NCI-H2227 (cell line): ENCODE measurements at regions not wholly inside any gene's neighbourhood (a gene's known extent, or its start where the extent isn't known, plus 50 kb on each side); places are given as distances from the start of the nearest gene placed in this dataset.
"Not testable (repeated sequence)": the region's sequence is repeated elsewhere in the genome, so short reads cannot be mapped to it uniquely, and the experiment has no call there.

Experiments
- DNase-seq: peaks from one replicate; lab custom pipeline; 2025; ENCODE audit not compliant: unreplicated experiment; lab: John Stamatoyannopoulos, UW

DNA sequence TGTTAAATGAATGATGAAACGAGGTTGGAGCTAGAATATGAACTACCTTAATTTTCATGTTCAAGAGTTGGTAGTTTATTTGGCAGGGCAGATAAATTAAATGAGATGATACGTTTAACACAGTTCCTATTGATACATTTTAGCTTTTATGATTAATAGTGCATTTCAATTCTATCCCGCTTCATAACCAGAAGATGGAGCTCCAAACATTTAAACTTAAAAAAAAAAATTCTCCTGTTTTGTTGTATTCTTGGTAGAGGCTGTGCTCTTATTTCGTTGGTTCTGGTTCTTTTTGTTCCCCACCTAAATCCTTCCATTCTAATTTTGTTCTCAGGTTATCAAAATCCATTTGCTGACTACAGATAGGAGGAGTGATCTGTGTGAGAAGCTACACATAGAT is 71.8 kb upstream of the PTPN13 start:
- DNase-seq = no peak

GRCh38 chr4:86523333-86523732 is 70.8 kb upstream of the PTPN13 start:
- no peak for DNase-seq

DNA sequence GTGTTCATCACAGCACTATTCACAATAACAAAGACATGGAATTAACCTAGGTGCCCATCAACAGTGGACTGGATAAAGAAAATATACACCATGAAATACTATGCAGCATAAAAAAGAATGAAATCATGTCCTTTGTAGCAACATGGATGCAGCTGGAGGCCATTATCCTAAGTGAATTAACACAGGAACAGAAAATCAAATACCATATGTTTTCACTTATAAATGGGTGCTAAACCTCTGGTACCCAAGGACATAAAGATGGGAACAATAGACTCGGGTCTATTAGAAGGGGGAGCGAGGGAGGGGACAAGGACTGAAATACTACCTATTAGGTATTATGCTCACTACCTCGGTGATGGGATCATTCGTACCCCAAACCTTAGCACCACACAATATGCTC is 66.4 kb upstream of the PTPN13 start:
- not testable (repeated sequence) for DNase-seq

DNA sequence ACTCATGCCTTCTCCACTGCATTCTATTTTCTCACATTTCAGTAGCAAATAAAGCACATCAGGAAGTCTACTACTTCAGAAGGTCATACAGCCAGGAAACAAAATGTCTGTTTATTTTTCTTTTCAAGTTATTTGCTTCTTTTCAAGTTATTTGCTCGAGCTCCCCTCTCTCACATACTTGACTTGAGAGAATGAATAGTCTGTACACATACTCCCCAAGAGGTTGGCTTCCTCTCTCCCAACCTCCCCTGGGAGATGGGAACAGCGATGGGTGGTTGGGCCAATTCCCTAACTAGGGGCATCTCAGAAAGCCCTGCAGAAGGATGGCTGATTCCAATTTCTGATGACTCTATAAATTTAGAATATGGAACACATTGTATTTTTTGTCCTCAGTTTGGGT is 64.7 kb upstream of the PTPN13 start:
- no peak for DNase-seq

GRCh38 chr4:86530183-86530582 is 63.9 kb upstream of the PTPN13 start:
- DNase-seq = no peak

- no peak for DNase-seq
Observed at GRCh38 chr4:86531440-86531839, 62.7 kb upstream of the PTPN13 start.

DNA sequence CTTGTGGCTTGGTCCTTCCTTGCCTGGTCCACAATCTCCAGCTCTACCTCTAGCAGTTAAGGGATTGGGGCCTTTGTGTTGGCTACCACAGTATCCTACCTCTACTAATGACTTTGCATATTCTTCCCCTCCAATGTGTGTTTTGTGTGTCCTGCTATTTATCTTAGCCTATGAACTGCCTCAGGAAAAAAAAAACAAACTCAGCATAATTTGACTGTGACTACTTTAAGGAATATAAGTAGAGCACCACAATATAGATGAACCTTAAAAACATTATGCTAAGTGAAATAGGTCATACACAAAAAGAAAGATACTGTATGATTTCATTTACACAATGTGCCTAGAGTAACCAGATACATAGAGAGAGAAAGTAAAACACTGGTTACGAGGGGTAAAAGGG is 61.3 kb upstream of the PTPN13 start:
- no peak for DNase-seq

DNA sequence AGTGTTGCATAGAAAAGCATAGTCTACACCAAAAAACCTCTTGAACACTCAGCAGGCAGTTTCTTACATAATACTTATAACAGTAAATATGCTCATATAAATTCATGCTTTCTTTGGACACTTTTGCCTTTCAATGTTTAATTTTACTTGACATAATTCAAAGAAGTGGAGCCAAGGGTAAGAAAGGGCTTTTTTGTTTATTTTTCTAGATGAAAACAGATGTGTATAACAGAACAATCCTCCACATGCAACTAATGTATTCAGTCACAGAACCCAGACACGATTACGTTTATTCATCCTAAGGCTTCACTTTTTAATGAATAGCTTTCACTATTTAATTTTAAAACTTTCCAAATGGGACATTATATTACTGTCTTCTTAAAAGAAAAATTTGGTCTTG is 58.0 kb upstream of the PTPN13 start:
- DNase-seq = no peak

DNA sequence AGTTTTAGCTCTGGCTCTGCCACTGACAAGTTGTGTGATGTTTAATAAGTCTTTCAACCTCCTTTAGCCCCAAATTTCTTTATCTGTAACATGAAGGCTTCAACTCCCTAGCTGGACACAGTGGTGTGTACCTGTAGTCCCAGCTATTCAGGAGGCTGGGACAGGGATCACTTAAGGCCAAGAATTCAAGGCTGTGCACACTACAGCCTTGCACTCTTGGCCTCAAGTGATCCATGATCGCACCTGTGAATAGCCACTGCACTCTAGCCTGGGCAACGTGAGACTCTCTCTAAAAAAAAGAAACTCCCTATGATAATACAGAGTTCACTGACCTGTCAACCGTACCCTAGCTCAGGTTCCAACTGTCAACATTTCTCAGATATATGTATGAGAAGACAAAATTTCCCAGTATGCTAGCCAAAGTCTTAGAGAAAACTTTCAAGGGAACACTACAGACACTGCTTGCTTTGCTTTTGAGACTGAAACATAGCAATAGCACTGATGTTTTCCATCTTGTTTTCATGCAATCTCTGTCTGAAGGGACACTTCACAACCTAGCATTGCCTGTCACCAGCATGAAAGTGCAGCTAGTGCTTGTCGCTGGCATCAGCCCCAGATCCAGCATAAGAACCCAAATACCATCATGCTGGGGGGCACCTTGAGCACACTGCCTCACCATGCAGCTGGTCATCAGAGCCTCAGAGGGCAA is 51.6 kb upstream of the PTPN13 start:
- no peak for DNase-seq

GRCh38 chr4:86543080-86543479 is 51.0 kb upstream of the PTPN13 start:
- DNase-seq = no peak

- DNase-seq = no peak
Observed at GRCh38 chr4:86543560-86544309, 50.4 kb upstream of the PTPN13 start.

DNA sequence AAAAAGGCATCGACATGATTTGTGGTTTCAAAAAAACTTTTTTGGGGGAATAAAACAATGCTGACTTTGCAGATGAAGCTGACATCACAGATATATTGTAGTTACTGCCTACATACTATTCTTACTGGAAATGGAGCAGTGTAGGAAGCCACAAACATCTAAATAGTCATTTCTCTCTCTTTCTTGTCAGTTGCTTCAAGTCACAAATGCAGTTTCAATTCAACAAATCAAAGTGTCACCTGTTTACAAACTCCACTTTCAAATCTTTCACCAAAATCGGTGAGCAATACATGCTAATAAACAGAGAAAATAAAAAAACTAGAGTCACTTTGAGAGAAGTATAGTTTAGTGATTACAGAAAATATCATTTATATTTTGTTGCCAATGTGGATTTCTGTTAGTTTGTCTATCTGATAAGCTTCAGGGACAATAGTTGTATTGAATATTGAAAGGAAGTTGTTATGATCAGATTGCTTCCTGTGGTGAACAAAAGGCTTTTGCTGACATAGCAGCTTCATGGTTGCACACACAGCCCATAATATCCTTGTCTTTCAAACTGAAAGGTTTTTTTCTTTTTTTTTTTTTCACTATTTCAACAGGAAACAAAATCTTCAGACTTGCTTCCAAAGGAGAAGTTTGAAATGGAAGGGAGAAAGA is 49.7 kb upstream of the PTPN13 start:
- no peak for DNase-seq
